NB4 (cell line): ENCODE measurements at regions not wholly inside any gene's neighbourhood (a gene's known extent, or its start where the extent isn't known, plus 50 kb on each side); places are given as distances from the start of the nearest gene placed in this dataset.

Experiments
- DNase-seq: peaks from one replicate; pipeline ENCODE4 v3.0.0; 2010; ENCODE audit warnings: low read depth
- H3K4me3 ChIP-seq: one replicate; pipeline ENCODE4 v1.5.1; 2011; ENCODE audit warnings: mild to moderate bottlenecking, low read depth, low read length, moderate library complexity
- CTCF ChIP-seq: IDR thresholded peaks from one replicate; pipeline ENCODE4 v1.5.1; 2012; ENCODE audit warnings: low read depth, low read length
- MAX ChIP-seq: IDR thresholded peaks from 2 replicates; pipeline ENCODE4 v1.6.1; 2011; ENCODE audit warnings: low read depth, low read length
- MYC ChIP-seq: IDR thresholded peaks from 2 replicates; pipeline ENCODE4 v1.6.1; 2011; ENCODE audit warnings: low read depth, low read length
- POLR2A ChIP-seq: IDR thresholded peaks from 2 replicates; pipeline ENCODE4 v1.6.1; 2011; ENCODE audit warnings: mild to moderate bottlenecking; ENCODE audit not compliant: insufficient read length; ENCODE audit errors: extremely low read depth

GRCh38 chr19:32241306-32241705 is 104.1 kb upstream of the ZNF507 start:
- DNase-seq = no peak

GRCh38 chr19:32241932-32242710 is 103.3 kb upstream of the ZNF507 start:
- TF ChIP-seq MAX = no peak
- TF ChIP-seq MYC = no peak
- no peak for TF ChIP-seq CTCF
- TF ChIP-seq POLR2A = no peak
- no peak overlapping the region for H3K4me3 ChIP-seq
- no peak for DNase-seq

More at GRCh38 chr19:32241306-32241705, 104.1 kb upstream of the ZNF507 start:
- TF ChIP-seq MYC (no peak), CTCF (no peak), POLR2A (no peak), MAX (no peak)
- no peak overlapping the region for H3K4me3 ChIP-seq

GRCh38 chr19:32246006-32246405 is 99.4 kb upstream of the ZNF507 start:
- DNase-seq = no peak
- no peak overlapping the region for H3K4me3 ChIP-seq
- TF ChIP-seq MYC (no peak), MAX (no peak), CTCF (no peak), POLR2A (no peak)

GRCh38 chr19:32251634-32252332 is 93.6 kb upstream of the ZNF507 start:
- DNase-seq = no peak
- no peak overlapping the region for H3K4me3 ChIP-seq
- TF ChIP-seq MYC (no peak), CTCF (no peak), MAX (no peak), POLR2A (no peak)

GRCh38 chr19:32252333-32252669 is 93.1 kb upstream of the ZNF507 start:
- no peak overlapping the region for H3K4me3 ChIP-seq
- DNase-seq = no peak
- TF ChIP-seq MYC (no peak), CTCF (no peak), MAX (no peak), POLR2A (no peak)
